ENCODE measurements at regions not wholly inside any gene's neighbourhood (a gene's known extent, or its start where the extent isn't known, plus 50 kb on each side); places are given as distances from the start of the nearest gene placed in this dataset.

DNA sequence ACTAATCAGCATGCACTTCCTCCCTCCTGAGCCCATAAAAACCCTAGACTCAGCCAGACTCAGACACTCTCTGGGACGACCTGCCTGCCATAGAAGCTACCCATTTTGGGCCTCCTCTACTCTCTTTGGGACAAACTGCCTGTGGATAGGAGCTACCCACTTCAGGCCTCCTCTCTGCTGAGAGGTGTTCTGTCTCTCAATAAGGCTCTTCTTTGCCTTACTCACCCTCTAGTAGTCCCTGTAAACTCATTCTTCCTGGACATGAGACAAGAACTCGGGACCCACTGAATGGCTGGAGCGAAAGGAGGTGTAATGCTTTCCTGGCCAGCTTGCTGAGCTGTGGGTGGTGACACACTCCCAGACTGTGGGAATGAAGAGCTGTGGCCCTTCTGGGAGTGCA is 424.8 kb upstream of the FZD8 start:
- TF ChIP-seq, protein P1, sequence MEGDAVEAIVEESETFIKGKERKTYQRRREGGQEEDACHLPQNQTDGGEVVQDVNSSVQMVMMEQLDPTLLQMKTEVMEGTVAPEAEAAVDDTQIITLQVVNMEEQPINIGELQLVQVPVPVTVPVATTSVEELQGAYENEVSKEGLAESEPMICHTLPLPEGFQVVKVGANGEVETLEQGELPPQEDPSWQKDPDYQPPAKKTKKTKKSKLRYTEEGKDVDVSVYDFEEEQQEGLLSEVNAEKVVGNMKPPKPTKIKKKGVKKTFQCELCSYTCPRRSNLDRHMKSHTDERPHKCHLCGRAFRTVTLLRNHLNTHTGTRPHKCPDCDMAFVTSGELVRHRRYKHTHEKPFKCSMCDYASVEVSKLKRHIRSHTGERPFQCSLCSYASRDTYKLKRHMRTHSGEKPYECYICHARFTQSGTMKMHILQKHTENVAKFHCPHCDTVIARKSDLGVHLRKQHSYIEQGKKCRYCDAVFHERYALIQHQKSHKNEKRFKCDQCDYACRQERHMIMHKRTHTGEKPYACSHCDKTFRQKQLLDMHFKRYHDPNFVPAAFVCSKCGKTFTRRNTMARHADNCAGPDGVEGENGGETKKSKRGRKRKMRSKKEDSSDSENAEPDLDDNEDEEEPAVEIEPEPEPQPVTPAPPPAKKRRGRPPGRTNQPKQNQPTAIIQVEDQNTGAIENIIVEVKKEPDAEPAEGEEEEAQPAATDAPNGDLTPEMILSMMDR (IDR thresholded peaks at IDR 0.05) = no peak
- H3K4me1 ChIP-seq = no peaks in the 10 kb centered on the region
- DNase-seq (no peak), ATAC-seq (no peak)
- no peak overlapping the region for H3K27ac ChIP-seq
- no peaks in the 10 kb centered on the region for H3K36me3 ChIP-seq
- peaks cover 0 to 21% of the 10 kb centered on the region in 2 donors for H3K9me3 ChIP-seq
- intact Hi-C loops (cut with DNase I) = no loop called here
- H3K4me3 ChIP-seq = no peak overlapping the region
- no peaks in the 10 kb centered on the region for H3K27me3 ChIP-seq

DNA sequence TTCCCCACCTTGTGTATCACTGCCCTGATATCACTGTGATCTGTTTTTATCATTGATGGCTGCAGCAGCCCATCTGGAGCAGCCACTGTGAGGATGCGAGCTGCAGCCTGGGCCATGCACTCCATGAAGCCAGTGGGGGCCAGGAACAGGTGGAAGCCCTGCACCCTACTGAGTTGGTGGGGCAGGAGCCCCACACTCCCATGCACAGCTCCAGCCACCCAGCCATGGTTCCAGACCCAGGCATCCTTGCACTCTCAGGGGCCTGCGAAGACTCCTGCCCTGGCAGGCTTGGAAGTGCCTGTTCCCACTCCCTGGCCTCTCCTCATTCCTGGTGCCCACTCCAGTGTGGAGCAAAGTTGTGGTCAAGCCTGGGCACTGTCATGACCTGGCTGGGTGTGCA is 424.0 kb upstream of the FZD8 start:
- Histone ChIP-seq H3K4me1 (no peaks in the 10 kb centered on the region), H3K27me3 (no peaks in the 10 kb centered on the region), H3K9me3 (peaks cover 0 to 21% of the 10 kb centered on the region in 2 donors), H3K4me3 (no peak overlapping the region), H3K36me3 (no peaks in the 10 kb centered on the region), H3K27ac (no peak overlapping the region)
- DNase-seq (no peak), ATAC-seq (no peak)
- TF ChIP-seq, protein P1 (IDR thresholded peaks at IDR 0.05) = no peak
- intact Hi-C loops (cut with DNase I) = no loop called here

DNA sequence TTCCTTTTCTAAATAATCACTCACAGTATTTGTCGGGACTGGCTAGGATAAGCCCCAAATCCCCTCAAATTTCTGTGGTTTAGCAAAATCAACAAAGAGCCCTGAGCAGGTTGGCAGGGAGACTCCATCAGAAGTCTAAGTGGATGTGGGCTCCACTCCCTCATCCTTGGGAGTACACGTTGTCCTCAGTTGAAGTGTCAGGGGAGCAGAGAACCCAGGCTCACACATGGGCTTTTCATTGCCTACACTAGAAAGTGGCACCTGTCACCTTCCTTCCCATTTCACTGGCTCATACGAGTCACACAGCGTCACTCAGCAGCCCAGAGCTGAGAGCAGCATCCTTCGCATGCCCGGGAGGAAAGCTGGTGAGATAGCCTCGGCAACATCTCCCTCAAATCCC is 421.3 kb upstream of the FZD8 start:
- Histone ChIP-seq H3K27me3 (no peaks in the 10 kb centered on the region), H3K4me3 (no peak overlapping the region), H3K36me3 (no peaks in the 10 kb centered on the region), H3K9me3 (peaks cover 0 to 26% of the 10 kb centered on the region in 2 donors), H3K4me1 (no peaks in the 10 kb centered on the region), H3K27ac (no peak overlapping the region)
- intact Hi-C loops (cut with DNase I) = no loop called here
- DNase-seq (no peak), ATAC-seq (no peak)
- TF ChIP-seq, protein P1 (IDR thresholded peaks at IDR 0.05) = no peak

DNA sequence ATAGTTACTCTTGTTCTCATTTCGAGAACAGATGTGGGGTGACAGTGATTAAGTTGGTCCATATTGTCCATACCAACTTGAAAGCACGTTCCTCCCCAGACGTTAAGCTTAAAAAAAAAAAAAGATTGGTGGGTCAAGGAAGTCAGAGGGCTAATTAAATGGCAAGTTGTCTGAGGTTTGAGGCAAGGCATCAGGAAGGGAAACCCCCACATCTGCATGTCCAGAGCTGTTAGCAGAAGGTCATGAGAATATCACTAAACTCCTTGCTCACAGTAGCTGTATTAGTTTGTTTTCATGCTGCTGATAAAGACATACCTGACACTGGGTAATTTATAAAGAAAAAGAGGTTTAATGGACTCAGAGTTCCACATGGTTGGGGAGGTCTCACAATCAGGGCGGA is 415.6 kb upstream of the FZD8 start:
- peaks cover 0 to 12% of the 10 kb centered on the region in 2 donors for H3K9me3 ChIP-seq
- TF ChIP-seq, protein P1 (IDR thresholded peaks at IDR 0.05) = no peak
- no peaks in the 10 kb centered on the region for H3K36me3 ChIP-seq
- H3K27me3 ChIP-seq = no peaks in the 10 kb centered on the region
- ATAC-seq (no peak), DNase-seq (no peak)
- no peak overlapping the region for H3K4me3 ChIP-seq
- no peak overlapping the region for H3K27ac ChIP-seq
- no peaks in the 10 kb centered on the region for H3K4me1 ChIP-seq
- intact Hi-C loops (cut with DNase I) = no loop called here

DNA sequence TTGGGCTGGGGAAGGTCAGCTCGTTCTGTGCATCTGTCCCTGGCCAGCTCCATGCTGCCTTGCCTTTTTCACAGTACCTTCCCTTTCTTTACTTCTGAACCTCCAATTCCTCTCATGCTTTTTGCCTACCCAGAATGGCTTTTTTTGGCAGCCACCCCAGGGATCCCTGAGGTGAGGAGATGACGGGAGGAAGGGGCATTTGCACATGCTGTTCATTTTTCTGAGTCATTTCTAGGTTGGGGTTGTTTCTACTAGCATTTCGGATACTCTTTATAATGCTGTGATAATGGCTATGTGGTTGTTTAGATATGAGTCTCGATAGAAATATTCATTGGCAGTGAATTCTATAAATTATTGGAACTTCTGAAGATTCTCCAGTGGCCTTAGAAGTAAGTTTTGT is 415.1 kb upstream of the FZD8 start:
- intact Hi-C loops (cut with DNase I) = no loop called here
- H3K4me1 ChIP-seq = no peaks in the 10 kb centered on the region
- no peak for ATAC-seq
- no peak overlapping the region for H3K27ac ChIP-seq
- no peaks in the 10 kb centered on the region for H3K36me3 ChIP-seq
- no peak overlapping the region for H3K4me3 ChIP-seq
- TF ChIP-seq, protein P1 (IDR thresholded peaks at IDR 0.05) = no peak
- no peak for DNase-seq
- peaks cover 0 to 12% of the 10 kb centered on the region in 2 donors for H3K9me3 ChIP-seq
- no peaks in the 10 kb centered on the region for H3K27me3 ChIP-seq

All from left lung (tissue), 4 donors.